GM12873 (cell line): ENCODE measurements at regions not wholly inside any gene's neighbourhood (a gene's known extent, or its start where the extent isn't known, plus 50 kb on each side); places are given as distances from the start of the nearest gene placed in this dataset.

Experiments
- TF ChIP-seq, protein P1 (sequence below): IDR thresholded peaks from 2 replicates; pipeline ENCODE4 v1.5.1; 2012; ENCODE audit warnings: low read depth, mild to moderate bottlenecking, moderate library complexity, low read length, control low read depth; ENCODE audit not compliant: insufficient read depth; ENCODE audit errors: missing control alignments

DNA sequence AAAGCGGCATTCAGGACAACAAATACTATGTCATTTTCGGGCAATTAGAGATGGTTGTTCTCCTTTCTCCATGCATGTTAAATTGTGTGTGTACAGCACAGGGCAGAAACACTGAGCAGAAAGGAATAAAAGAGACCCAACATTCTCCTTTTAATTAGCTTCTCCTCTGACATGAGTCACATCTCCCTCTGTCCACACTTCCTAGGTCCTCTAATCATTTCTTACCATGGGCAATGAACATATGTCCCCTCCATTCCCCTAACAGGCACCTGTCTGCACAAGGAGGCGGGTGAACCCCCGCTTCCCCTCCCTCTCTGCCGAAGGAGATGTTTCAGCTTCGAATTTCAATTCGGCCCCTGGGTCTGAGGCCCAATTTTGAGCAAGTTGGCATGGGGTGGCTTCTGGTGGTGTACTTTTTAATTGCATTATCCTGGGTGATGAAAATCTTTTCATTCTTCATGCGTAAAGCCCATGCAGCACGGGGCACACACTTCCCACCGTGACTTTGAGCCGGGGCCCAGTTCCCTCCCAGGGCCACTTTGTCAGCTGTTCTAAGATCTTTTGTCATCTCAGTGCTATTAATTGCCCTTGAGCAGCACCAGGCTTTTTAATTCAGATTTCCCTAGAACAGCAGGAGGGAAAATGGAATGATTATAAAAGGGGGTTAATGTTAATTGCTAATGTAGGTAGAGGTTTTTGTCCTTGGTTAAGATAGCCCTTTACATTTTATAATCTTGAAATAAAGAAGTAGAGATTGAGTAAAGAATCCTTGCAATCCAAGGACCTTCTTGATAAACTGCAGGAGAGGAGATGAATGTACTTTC lies 219.5 kb upstream of the NRP1 start:
- TF ChIP-seq, protein P1, sequence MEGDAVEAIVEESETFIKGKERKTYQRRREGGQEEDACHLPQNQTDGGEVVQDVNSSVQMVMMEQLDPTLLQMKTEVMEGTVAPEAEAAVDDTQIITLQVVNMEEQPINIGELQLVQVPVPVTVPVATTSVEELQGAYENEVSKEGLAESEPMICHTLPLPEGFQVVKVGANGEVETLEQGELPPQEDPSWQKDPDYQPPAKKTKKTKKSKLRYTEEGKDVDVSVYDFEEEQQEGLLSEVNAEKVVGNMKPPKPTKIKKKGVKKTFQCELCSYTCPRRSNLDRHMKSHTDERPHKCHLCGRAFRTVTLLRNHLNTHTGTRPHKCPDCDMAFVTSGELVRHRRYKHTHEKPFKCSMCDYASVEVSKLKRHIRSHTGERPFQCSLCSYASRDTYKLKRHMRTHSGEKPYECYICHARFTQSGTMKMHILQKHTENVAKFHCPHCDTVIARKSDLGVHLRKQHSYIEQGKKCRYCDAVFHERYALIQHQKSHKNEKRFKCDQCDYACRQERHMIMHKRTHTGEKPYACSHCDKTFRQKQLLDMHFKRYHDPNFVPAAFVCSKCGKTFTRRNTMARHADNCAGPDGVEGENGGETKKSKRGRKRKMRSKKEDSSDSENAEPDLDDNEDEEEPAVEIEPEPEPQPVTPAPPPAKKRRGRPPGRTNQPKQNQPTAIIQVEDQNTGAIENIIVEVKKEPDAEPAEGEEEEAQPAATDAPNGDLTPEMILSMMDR, result no peak

DNA sequence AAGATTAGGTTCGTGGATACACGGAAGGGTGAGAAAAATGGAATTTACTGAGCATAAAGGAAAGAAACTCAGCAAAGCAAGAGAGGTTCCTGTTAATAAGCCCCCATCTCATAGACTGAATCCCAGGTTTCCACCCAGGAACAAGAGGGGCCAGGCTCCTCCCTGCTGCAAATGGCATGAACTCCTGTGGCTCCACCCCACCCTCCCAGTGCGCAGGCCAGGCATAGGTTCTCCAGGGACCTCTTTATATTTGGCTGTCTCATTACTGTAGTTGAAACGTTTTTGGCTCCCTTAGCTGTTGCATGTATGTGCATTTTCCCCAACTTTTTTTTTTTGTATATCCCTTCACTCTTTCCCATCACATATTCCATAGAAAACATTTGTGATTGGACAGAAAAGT lies 217.8 kb upstream of the NRP1 start:
- TF ChIP-seq, protein P1, result no peak

DNA sequence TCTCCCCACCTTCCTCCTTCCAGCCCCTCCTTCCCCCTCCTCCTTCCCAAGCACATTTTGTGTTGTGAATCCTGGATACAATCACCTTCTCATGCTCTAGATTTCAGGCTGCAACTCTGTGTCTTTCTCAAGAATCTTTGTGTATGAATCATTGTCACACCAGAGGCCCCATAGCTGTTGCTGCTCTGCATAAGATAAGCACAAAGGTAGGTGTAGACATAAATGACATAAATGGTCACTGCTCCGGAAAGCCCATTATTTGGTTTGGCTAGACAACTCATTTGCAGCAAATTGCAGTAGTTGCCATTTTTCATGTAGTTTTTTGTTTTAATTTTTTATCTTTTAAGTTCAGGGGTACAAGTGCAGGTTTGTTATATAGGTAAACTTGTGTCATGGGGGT lies 216.3 kb upstream of the NRP1 start:
- TF ChIP-seq, protein P1, result no peak

DNA sequence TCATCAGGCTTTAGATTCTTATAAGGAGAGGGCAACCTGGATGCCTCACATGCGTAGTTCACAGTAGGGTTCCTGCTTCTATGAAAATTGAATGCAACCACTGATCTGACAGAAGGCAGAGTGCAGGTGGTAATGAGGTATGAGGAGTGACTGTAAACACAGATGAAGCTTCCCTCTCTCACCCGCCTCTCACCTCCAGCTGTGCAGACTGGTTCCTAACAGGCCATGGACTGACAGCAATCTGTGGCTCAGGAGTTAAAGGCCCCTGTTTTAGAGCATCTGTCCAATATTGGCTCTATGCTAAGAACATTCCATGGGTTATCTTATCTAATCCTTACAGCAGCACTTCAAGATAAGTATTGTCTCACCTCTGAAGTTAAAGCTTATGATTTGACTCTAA lies 213.5 kb upstream of the NRP1 start:
- TF ChIP-seq, protein P1, result no peak

DNA sequence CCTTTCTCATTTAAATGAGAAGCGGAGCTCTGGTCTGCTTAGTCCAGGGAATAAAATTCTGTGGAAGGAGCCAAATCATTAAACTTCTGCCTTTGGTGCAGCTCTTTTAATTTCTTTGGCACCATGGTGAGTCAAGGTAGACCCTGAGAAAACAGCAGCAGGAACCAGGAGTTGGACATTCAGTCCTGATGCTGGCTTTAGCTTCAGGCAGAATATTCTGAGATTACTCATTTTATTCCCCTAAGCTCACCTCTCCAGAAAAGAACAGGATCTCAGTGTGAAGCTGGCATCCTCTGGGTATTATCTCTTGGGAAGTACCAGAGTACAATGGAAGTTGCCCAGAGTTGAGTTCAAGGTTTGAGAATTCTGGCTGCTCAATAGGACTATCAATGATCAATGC lies 211.6 kb upstream of the NRP1 start:
- TF ChIP-seq, protein P1, result no peak

DNA sequence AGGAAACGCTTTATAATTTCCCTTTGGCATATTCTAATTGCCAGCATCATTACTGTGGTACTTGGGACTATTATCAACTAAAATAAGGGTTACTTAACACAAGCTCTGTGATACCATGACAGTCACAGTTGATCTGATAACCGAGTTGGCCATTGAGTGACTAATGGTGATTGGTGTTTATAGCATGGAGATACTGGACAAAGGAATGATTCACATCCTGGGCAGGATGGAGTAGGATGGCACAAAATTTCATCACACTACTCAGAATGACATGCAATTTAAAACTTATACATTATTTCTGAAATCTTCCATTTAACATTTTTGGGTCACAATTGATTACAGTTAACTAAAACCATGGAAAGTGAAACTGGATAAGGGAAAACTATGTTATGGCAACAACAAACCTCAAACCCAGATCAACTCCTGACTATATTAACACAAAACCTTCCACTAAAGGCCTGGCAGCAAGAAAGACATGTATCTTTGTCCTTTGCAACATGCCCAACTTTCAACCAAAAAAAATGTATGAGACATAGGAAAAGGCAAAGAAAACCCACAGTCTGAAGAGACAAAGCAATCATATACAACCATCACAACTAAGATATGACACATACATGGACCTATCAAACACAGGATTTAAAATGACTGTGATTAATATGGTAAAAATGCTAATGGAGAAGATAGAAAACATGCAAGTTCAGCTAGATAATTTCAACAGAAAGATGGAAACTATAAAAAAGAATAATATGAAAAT lies 208.5 kb upstream of the NRP1 start:
- TF ChIP-seq, protein P1, result no peak

DNA sequence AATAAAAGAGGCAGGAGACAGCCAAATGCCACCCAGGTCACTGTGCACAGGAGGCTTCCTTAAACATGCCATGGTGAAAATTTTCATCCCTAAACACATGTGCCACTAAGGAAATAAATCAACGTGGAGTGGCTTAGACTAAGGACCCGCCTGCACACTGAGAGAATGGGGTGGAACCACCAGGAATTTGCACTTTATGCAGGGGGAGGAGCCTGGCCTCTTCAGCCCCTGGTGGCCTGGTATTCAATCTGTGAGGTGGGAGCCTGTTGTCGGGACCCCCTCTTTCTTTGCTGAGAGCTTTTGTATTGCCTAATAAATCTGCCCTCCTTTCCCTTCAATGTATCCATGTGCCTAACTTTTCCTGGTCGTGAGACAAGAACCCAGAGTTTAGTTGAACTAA lies 204.6 kb upstream of the NRP1 start:
- TF ChIP-seq, protein P1, result no peak
